Lower leg skin (tissue), 3 donors: ENCODE measurements at regions not wholly inside any gene's neighbourhood (a gene's known extent, or its start where the extent isn't known, plus 50 kb on each side); places are given as distances from the start of the nearest gene placed in this dataset.

Experiments used
- CTCF ChIP-seq, 3 donors: fragments of 450-650 bp; IDR thresholded peaks; one replicate each; pipeline ENCODE4 v1.5.1; 2016; ENCODE audit warnings: antibody characterized with exemption in 3 of 3, mild to moderate bottlenecking in 3 of 3, moderate library complexity in 2 of 3
- POLR2A ChIP-seq, 2 donors: fragments of 450-650 bp; IDR thresholded peaks; one replicate each; pipeline ENCODE4 v1.6.1; 2016 to 2017; ENCODE audit warnings: antibody characterized with exemption in 2 of 2, mild to moderate bottlenecking in 1 of 2, moderate library complexity in 1 of 2

DNA sequence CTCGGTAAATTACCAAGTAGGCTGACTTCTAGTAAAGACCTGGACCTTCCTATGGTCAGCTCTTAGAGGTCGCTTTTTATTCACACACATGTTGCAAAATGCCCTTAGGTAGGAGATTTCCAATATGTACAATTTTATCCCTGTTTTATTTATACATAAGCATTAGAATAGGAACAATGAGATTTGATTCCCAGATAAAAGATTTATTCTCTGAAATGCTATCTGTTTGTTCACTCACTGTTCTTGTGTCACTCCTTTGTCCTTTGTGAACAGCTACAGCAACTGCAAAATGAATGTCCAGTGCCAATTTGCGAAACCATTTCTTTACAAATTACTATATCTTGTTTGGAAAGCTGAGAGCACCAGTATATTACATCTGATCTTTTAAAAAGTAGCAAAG is 991.5 kb upstream of the TYRP1 start:
- TF ChIP-seq POLR2A (IDR thresholded peaks at IDR 0.05) (no peak), CTCF (IDR thresholded peaks at IDR 0.05) (no peak)
